ENCODE measurements at regions not wholly inside any gene's neighbourhood (a gene's known extent, or its start where the extent isn't known, plus 50 kb on each side); places are given as distances from the start of the nearest gene placed in this dataset.

DNA sequence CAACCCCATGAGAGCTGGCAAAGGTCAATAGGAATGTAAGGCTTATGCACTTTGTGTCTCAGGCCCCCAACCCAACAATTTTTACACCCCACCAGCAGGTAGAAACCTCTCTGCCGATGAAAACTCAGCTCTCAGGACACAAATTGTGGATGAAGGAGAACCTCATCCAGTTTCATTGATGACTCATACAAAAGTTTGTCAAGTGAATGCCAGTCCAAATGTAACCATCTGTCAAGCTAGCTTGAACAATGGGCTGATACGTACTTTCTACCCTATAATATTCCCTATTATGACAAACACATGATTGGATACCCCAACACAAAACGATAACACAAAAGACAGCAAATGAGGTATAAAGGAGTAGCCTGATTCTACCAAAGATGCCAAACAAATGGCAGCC lies 321.2 kb upstream of the TMEFF2 start:
- TF ChIP-seq, protein P1, sequence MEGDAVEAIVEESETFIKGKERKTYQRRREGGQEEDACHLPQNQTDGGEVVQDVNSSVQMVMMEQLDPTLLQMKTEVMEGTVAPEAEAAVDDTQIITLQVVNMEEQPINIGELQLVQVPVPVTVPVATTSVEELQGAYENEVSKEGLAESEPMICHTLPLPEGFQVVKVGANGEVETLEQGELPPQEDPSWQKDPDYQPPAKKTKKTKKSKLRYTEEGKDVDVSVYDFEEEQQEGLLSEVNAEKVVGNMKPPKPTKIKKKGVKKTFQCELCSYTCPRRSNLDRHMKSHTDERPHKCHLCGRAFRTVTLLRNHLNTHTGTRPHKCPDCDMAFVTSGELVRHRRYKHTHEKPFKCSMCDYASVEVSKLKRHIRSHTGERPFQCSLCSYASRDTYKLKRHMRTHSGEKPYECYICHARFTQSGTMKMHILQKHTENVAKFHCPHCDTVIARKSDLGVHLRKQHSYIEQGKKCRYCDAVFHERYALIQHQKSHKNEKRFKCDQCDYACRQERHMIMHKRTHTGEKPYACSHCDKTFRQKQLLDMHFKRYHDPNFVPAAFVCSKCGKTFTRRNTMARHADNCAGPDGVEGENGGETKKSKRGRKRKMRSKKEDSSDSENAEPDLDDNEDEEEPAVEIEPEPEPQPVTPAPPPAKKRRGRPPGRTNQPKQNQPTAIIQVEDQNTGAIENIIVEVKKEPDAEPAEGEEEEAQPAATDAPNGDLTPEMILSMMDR (conservative IDR thresholded peaks at IDR 0.05; ENCODE audit: low read length): no peak
- no peak for TF ChIP-seq EZH2phosphoT487 (IDR thresholded peaks at IDR 0.05; ENCODE audit: borderline replicate concordance, low read depth, low read length)
